CD4-positive, alpha-beta T cell (primary cell): ENCODE measurements at regions not wholly inside any gene's neighbourhood (a gene's known extent, or its start where the extent isn't known, plus 50 kb on each side); places are given as distances from the start of the nearest gene placed in this dataset.

Source experiments
- ATAC-seq: fragments of 200-7000 bp; cut with Tn5 transposase; one replicate; pipeline ENCODE4 v1.10.0; 2022; ENCODE audit warnings: mild to moderate bottlenecking; ENCODE audit not compliant: poor library complexity
- CTCF ChIA-PET: fragments of 350-600 bp; sonication (Branson Sonifier 250); formaldehyde crosslinking; loops from one replicate; lab custom pipeline; 2021; ENCODE audit warnings: antibody characterized with exemption, inconsistent platforms; lab: Charles Lee
- POLR2A ChIA-PET: fragments of 350-600 bp; sonication (Branson Sonifier 250); formaldehyde crosslinking; loops from one replicate; lab custom pipeline; 2021; ENCODE audit warnings: antibody characterized with exemption, inconsistent platforms; lab: Charles Lee
- DNase-seq, 14 experiments: peaks; one replicate each; pipeline ENCODE4 v3.0.0-alpha.2; 2013 to 2020; ENCODE audit warnings: mixed read lengths in 2 of 14
- H3K27ac ChIP-seq, 2 donors: one replicate each; pipeline versions ENCODE4 v1.5.1 to v1.7.0; 2013; ENCODE audit warnings: low read length in 2 of 2, low read depth in 1 of 2, mild to moderate bottlenecking in 1 of 2
- H3K27me3 ChIP-seq, 2 experiments: 1 replicate in 1 of 2; 2 replicates in 1 of 2; pipeline versions ENCODE4 v1.6.1 to v1.7.0; 2013; ENCODE audit warnings: low read length in 2 of 2, control low read depth in 1 of 2, mild to moderate bottlenecking in 1 of 2, moderate library complexity in 1 of 2; ENCODE audit not compliant: insufficient read depth in 2 of 2, control insufficient read depth in 1 of 2
- H3K36me3 ChIP-seq: one replicate; pipeline ENCODE4 v1.6.1; 2013; ENCODE audit warnings: low read length, control low read depth; ENCODE audit not compliant: insufficient read depth
- H3K4me1 ChIP-seq: one replicate; pipeline ENCODE4 v1.6.1; 2013; ENCODE audit warnings: low read length, control low read depth; ENCODE audit not compliant: insufficient read depth
- H3K4me3 ChIP-seq: one replicate; pipeline ENCODE4 v1.5.1; 2013; ENCODE audit warnings: mild to moderate bottlenecking, low read length, moderate library complexity
- H3K9me3 ChIP-seq, 2 experiments: 1 replicate in 1 of 2; 2 replicates in 1 of 2; pipeline versions ENCODE4 v1.6.1 to v1.7.0; 2013; ENCODE audit warnings: low read length in 2 of 2, mild to moderate bottlenecking in 2 of 2, control low read depth in 1 of 2, moderate library complexity in 1 of 2; ENCODE audit not compliant: control insufficient read depth in 1 of 2, insufficient read depth in 1 of 2
- H3K27ac Mint-ChIP-seq: one replicate; pipeline ENCODE4 v1.8.0; 2020; ENCODE audit warnings: mixed read lengths
- H3K27me3 Mint-ChIP-seq: one replicate; pipeline ENCODE4 v1.8.0; 2021; ENCODE audit warnings: mixed read lengths
- H3K36me3 Mint-ChIP-seq: one replicate; pipeline ENCODE4 v1.8.0; 2021; ENCODE audit warnings: low read depth, mixed read lengths
- H3K4me1 Mint-ChIP-seq: one replicate; pipeline ENCODE4 v1.8.0; 2021; ENCODE audit warnings: low read depth, mixed read lengths
- H3K4me3 Mint-ChIP-seq: one replicate; pipeline ENCODE4 v1.8.0; 2020; ENCODE audit warnings: mild to moderate bottlenecking, mixed read lengths
- H3K9me3 Mint-ChIP-seq: one replicate; pipeline ENCODE4 v1.8.0; 2020; ENCODE audit warnings: mixed read lengths
- CTCF ChIP-seq: fragments of 200-600 bp; IDR thresholded peaks from one replicate; pipeline ENCODE4 v1.8.0; 2022; ENCODE audit warnings: antibody characterized with exemption, mild to moderate bottlenecking
- intact Hi-C, 2 experiments: fragments of 100-400 bp; cut with DNase I in 1 of 2; cut with micrococcal nuclease in 1 of 2; formaldehyde crosslinking; loops; one replicate each; pipeline versions ENCODE4 v1.15.1 to v1.9.0; 2023 to 2025; cut with DNase I, micrococcal nuclease

- no peak overlapping the region for H3K4me3 ChIP-seq
- CTCF ChIA-PET = no interaction called here
- POLR2A ChIA-PET = no interaction called here
- no peaks in the 10 kb centered on the region for H3K4me1 ChIP-seq
- H3K9me3 ChIP-seq = peaks cover 0 to 3% of the 10 kb centered on the region in 2 experiments
- H3K4me1 Mint-ChIP-seq = no peaks in the 10 kb centered on the region
- intact Hi-C loops = no loop called here
- H3K27ac ChIP-seq = no peak overlapping the region
- no peak for TF ChIP-seq CTCF
- no peaks in the 10 kb centered on the region for H3K27me3 ChIP-seq
- no peaks in the 10 kb centered on the region for H3K36me3 ChIP-seq
- DNase-seq (no peak), ATAC-seq (no peak)
- peaks cover 3% of the 10 kb centered on the region for H3K9me3 Mint-ChIP-seq
- no peak overlapping the region for H3K4me3 Mint-ChIP-seq
- H3K27ac Mint-ChIP-seq = no peak overlapping the region
- H3K27me3 Mint-ChIP-seq = no peaks in the 10 kb centered on the region
- no peaks in the 10 kb centered on the region for H3K36me3 Mint-ChIP-seq
These were observed 180.5 kb downstream of the TENT5A start for GRCh38 chr6:81572020-81572419.

DNA sequence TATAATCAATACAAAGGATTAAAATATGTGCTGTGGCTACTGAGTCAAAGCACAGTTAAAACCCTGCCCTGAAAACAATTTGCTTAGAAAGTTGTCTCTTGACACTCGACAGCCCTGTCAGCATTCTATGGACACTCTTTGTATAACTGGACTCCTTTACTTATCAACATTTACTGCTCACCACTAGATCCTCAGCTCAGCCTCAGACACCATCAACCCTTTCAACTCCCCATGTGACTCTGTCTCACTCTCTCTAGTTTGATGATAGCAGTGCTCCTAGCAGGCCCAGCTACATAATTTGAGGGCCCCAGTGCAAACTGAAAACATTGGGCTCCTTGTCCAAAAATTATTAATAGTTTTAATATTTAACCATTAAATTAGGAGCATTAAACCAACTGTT, 181.8 kb downstream of the TENT5A start:
- no peaks in the 10 kb centered on the region for H3K4me1 ChIP-seq
- POLR2A ChIA-PET = no interaction called here
- H3K27me3 ChIP-seq = no peaks in the 10 kb centered on the region
- H3K27ac Mint-ChIP-seq = no peak overlapping the region
- H3K9me3 ChIP-seq = peaks cover 0 to 3% of the 10 kb centered on the region in 2 experiments
- no peaks in the 10 kb centered on the region for H3K27me3 Mint-ChIP-seq
- intact Hi-C loops = no loop called here
- no peak overlapping the region for H3K4me3 Mint-ChIP-seq
- H3K4me3 ChIP-seq = no peak overlapping the region
- no peak for DNase-seq
- CTCF ChIA-PET = no interaction called here
- no peak overlapping the region for H3K27ac ChIP-seq
- no peak for TF ChIP-seq CTCF
- no peak for ATAC-seq
- H3K9me3 Mint-ChIP-seq = peaks cover 3% of the 10 kb centered on the region
- no peaks in the 10 kb centered on the region for H3K36me3 Mint-ChIP-seq
- H3K4me1 Mint-ChIP-seq = no peaks in the 10 kb centered on the region
- no peaks in the 10 kb centered on the region for H3K36me3 ChIP-seq

GRCh38 chr6:81568973-81569372, 183.5 kb downstream of the TENT5A start:
- DNase-seq = no peak
- Mint-ChIP-seq H3K4me3 (no peak overlapping the region), H3K27me3 (no peaks in the 10 kb centered on the region), H3K4me1 (no peaks in the 10 kb centered on the region), H3K27ac (no peak overlapping the region), H3K9me3 (peaks cover 3% of the 10 kb centered on the region), H3K36me3 (no peaks in the 10 kb centered on the region)
- Histone ChIP-seq H3K36me3 (no peaks in the 10 kb centered on the region), H3K27me3 (no peaks in the 10 kb centered on the region), H3K27ac (no peak overlapping the region), H3K4me1 (no peaks in the 10 kb centered on the region), H3K4me3 (no peak overlapping the region), H3K9me3 (peaks cover 0 to 1% of the 10 kb centered on the region in 2 experiments)
- ChIA-PET CTCF (no interaction called here), POLR2A (no interaction called here)
- TF ChIP-seq CTCF = no peak
- intact Hi-C loops = no loop called here
- no peak for ATAC-seq
